Stimulated activated CD4-positive, alpha-beta T cell treated with anti-CD3 and anti-CD28 coated beads, TNF-alpha, amount 100 ng/mL, for 48 hours (primary cell): ENCODE measurements at regions not wholly inside any gene's neighbourhood (a gene's known extent, or its start where the extent isn't known, plus 50 kb on each side); places are given as distances from the start of the nearest gene placed in this dataset.
"Not testable (repeated sequence)": the region's sequence is repeated elsewhere in the genome, so short reads cannot be mapped to it uniquely, and the experiment has no call there.

Source experiments
- DNase-seq, 3 donors: peaks; one replicate each; pipeline ENCODE4 v3.0.0-alpha.2; 2020; ENCODE audit warnings: low read depth in 3 of 3

DNA sequence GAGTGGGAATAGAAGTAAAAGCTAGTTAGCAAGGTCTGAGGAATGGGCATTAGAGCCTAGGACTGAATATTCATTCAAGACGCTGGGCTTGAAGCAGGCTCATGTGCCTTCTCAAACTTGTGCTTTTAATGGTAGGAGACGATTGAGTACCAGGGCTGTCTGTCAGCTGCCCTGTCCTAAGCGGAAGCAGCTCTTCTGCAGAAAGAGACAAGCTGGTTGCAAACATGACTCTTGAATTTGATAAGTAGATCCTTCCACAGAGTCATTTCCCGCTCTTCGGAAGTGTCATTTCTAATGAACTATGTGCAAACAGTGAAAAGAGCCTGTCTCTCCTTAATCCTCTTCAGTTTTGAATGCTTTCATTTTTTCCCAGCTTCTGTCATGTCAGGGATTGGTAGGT lies 176.4 kb downstream of the TFAP2B start:
- DNase-seq = no peak

DNA sequence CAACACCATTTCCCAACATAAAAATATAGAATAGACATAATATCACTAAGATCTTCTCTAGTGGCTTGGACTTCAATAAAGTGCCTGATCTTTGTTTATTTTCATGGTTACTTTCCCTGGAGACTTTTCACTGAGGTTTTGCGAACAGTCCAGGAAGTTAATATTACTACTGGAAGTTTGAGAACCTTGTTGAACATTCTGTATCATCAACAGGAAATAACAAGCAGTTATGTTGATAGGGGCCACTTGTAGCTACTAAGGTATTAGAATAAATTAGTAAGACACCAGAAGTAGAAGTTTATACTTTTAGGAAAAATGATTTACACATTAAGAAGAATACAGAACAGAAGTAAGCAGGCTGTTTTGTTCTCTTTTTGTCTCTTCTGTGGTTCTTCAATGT lies 180.2 kb downstream of the TFAP2B start:
- DNase-seq = no peak

DNA sequence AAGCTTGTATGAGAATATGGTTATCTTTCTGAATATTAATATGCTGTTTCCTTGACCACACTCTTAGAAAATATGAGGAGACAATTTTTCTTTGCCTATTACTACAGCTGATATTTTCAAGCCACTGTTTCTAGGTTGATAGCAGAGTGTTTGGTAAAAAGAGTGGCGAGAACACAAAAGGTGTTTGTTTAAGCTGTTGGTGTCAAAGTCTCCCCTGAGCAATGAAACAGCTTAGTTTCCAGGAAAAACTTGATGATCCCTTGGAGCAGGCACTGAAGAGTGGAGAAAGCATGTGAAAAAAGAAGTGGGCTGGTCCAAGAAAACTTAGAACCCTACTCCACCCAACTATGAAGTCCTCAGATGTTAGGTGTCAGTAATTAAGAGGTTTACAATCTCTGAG lies 182.7 kb downstream of the TFAP2B start:
- no peak for DNase-seq

DNA sequence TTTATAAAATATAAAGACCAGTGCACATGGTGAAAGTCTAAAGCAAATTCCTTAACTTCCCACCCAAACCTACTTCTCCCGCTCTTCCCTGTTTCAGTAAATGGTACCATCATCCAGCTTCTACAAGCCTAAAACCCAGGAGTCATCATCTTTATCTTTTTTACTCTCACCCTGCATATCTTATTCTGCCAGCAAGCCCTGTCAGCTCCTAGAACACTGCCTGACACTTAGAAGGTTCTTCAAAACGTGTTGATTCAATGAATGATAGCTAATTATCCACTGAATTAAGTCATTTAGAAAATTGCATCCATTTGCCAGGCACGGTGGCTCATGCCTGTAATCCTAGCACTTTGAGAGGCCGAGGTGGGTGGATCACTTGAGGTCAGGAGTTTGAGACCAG lies 185.7 kb downstream of the TFAP2B start:
- DNase-seq = no peak

DNA sequence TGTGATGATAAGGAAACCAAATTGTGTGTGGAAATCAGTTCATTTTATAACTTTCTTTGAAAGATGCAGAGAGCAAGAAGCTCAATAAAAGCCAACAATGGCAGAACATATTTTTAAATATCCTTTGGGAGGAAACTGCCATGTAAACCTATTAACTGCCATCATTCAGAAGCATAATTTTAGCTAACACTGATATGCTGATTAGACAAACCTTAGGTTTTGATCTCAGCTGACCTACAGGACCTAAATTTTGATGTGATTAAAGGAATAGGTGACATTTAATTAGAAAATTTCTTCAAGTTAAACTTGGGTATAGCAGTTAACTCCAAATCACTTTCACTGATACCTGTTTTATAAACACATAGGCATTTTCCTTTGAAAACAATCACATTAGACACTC lies 187.1 kb downstream of the TFAP2B start:
- DNase-seq = no peak

DNA sequence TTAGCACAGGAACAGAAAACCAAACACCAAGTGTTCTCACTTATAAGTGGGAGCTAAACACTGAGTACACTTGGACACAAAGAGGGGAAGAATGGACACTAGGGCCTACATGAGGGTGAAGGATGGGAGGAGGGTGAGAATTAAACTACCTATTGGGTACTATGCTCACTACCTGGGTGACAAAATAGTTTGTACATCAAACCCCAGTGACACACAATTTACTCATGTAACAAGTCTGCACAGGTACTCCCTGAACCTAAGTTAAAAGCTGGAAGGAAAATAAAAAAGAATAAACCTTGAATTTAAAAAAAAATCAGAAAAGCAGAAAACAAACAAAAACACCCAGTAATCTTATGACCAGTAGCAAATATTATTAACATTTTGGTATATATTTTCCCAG lies 188.6 kb downstream of the TFAP2B start:
- DNase-seq = no peak

DNA sequence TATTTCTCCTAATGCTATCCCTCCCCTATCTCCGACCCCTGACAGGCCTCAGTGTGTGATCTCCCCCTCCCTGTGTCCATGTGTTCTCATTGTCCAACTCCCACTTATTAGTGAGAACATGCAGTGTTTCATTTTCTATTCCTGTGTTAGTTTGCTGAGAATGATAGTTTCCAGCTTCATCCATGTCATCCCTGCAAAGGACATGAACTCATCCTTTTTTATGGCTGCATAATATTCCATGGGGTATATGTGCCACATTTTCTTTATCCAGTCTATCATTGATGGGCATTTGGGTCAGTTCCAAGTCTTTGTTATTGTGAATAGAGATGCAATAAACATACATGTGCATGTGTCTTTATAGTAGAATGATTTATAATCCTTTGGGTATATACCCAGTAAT lies 190.0 kb downstream of the TFAP2B start:
- DNase-seq = not testable (repeated sequence)

DNA sequence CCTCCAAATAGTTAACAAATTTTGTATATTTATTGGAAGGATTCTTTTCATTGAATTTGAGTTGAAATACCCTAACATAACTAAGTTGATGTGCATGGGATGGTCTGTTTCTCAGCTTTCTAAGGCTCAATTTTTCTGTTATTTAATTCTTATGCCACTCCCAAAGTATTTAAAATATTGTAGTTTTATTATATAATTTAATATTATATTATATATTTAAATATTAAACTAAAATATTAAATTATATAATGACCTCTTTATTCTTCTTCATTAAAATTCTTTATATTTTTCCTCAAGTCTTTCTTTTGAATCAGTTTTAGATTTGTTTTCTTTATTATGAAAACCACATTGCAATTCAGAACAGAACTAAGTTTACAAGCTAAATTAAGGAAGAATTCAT lies 194.7 kb downstream of the TFAP2B start:
- DNase-seq = no peak

DNA sequence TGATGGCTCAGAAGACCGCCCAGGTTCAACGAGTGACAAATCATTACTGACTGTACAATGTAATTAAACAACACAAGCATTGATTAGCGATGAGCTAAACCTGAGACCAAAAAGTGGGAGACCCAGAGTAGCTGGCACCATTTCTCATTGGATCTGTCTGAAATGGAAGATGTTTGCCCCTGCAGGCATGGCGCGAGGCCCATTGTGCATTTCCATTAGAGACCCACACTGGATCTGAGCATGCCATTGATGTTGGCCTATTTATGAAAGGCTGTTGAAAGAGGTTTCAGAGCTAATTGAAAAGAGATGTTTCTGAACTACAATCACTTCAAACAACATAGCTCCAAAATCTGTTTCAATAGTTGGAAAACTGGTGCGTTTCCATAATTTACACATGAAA lies 196.7 kb downstream of the TFAP2B start:
- DNase-seq = no peak

DNA sequence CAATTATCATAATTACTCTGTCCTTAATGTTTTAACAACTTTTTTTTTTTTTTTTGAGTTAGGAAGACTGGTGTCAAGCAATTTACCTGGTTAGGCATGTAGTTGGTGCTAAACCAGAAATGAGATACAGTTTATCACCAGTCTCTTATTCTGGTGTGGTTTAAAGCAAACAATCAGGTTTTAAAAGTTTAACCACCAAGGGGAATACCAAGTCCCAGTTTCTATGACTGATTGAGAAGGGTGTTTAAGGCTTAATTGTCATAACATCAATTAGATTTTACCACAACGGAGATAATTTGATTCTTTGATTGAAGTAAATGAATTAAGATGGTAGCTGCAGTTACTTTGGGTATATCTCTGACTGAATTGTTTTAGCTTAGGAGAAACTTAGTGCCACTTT lies 197.8 kb downstream of the TFAP2B start:
- no peak for DNase-seq

DNA sequence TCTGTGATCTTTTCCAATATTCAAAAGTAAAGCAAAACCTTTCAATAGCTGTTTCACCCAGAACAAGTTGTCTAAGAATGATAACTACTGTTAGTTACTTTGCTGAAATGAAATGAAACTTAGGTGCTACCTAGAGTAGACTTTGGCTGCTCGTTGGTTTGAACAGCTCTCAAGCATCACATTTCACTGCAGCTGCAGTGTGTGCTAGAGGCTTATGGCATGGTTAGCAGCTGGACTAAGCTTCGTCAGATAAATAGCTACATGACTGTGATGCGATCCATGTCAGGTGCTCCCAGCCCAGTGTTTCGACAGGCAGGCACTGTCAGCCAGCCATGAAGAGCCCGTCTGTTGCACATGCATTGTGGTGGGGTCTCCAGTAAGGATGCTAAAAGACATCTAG lies 201.1 kb downstream of the TFAP2B start:
- DNase-seq = no peak

DNA sequence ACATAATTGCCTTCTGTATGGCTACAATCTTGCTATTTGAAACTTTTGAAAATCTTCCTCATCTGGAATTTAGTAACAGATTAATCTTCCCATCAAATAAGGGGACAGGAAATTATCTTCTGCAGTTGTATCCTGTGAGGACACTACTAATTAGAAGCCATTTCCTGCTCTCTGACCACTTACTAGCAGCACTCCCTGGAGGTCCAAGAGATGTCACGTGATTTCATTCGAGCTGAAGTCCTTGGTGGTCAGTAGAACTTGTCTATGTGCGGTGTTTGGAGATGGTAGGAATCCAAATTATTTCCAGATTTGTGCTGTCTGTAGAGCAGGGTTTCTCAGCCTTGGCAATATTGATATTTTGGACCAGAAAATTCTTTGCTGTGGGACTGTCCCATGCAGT lies 202.5 kb downstream of the TFAP2B start:
- no peak for DNase-seq

DNA sequence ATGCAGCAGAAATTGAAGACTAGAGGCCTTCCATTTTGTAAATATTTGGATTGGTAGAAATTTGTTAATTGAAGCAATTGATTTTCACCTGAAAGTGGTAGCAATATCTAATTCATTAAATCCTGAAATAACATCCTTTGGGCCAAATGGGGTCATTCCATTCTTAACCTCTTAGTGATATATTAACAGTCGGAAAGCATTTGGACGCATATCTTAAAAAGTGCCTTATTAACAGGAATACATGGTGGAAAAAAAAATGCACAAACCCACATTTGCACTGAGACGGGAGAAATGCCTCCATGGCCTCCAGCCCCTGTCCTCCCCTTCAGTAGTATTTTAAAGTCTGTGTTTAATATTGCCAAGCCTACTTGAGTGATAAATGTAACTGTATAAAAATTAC lies 205.5 kb downstream of the TFAP2B start:
- DNase-seq = no peak

DNA sequence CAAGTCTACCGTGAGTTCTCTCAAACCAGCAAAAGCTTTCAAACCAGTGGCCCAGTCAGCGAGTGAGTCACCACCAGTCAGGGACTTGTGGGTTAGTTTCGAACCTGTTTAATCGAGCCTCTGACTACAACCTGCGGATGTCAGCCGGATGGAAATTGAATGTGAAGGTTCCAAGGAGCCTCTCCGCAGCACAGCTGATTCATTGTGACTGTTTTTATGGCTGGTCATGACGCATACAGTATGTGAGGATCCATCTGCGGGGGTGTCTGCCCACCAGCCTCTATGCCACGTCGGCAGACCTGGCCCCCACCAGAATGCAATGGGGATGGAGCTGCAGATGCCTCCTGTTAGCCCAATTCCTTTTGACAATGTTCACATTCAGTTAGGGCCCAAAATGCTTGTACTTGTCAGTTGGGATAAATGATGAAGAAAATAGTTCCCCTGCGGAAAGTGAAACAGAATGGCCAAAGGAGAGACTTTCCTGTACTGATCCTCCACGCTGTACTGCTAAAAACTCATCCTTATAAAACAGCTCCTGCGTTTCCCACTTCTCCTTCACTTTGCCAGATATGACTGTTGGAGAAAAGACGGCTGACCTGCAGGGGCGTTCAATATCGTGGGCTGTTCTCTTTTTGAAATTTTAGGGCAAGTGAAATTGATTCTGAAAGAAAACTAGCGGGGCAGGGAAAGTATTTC lies 206.6 kb downstream of the TFAP2B start:
- no peak for DNase-seq

DNA sequence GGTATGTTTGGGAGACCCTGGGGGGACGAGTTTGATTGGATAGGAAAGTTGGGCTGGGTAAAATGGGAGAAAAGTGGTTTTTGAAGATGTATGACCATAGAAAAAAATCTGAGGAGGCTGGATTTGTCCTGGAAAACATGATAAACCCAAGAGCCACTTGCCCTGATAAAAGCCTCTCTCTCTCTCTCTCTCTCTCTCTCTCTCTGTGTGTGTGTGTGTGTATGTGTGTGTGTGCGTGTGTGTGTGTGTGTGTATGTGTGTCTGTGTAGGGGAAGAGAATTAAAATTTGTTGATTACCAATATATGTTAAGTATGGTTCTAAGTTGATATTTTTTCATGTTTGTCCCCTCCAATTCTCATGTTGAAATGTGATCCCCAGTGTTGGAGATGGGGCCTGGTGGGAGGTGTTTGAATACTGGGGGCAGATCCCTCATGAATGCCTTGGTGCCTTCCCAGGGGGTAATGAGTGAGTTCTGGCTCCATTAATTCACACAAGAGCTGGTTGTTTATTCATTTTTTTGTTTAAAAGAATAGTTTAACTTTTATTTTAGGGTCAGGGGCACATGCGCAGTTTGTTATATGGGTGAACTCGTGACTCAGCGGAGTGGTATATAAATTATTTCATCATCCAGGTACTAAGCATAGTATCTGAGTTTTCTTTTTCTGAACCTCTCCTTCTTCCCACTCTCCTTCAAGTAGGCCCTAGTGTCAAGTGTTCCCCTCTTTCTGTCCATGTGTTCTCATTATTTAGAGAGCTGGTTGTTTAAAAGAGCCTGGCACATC lies 208.8 kb downstream of the TFAP2B start:
- no peak for DNase-seq

DNA sequence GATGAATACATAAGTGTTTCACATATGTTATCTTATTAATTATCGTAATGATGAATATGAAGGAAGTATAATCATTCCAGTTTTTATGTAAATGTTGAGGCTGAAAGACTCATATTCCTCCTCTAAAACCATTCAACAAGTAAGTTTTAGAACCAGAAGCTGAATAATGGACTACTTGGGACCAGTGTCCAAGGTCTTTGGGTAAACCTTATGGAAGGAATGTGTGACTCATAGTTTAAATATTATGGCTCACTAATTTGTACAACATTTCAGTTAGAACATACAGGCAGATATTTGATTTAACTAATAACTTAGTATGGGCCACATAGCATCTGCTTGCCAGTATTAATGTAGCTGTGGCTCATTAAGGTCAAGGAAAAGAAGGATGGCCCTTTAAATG lies 209.6 kb downstream of the TFAP2B start:
- DNase-seq = no peak

DNA sequence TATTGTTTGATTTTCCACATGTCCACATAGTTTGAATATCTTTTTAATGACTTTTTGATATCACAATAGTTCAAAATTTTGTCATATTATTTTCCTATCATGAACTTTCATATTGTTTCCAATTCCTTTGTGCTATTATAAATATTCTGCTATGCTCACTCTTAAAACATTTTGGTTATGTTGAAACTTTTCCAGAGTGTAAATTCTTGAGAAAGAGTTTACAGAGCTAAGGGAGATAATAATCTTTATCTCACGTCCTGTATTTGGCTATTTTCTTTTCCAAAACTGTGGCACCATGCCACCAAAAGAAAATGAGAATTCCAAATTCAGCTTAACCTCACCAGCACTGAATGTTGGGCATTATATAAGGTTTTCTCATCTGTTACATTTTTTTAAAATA lies 210.9 kb downstream of the TFAP2B start:
- no peak for DNase-seq

DNA sequence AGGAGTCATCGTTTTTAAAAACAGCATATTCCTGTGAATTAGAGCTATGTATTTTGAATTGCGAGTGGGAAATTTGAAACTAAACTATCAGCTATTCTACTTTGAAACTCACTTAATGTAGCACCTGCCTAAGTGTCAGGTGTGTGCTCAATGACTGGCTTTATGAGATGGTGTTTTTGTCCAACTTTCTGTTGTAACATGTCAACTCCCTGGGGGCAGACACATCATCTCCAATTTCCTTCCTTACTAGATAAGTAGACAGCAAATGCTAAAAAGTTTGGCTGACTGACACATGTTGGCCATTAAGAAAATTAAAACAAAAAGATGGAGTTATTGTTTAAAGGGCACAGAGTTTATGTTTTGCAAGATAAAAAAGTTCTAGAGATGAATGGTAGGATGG lies 226.9 kb downstream of the TFAP2B start:
- no peak for DNase-seq

DNA sequence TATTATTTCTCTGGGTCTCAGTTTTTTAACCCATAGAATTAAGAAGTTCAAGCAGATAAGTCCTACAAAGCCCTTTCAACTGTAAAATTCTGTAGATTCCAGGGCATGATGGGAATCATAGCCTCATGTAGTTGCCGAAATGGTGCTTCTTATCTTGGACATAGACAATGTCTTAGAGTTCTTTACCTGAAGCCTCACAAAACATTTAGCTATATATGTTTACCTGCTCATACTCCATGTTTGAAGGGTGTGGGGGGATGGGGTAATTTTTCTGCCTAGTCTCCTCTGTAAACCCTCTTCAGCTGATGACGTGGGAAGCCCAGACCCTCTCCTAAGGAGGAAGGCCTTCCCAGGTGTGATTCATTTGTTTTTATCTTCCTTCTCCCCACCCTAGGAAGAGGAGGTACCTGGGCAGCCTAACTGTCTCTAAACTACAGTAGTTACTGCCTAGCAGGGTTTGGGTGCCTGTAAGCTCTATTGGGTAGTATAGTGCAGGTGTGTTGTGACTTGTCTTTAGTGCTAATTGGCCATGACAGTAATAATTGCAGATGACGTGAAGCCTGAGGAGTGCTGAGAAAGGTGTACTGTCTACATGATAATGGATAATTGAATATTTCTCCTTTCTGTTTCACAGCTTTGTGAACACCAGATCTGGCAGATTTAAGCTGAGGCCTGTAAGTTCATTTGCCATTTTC lies 230.8 kb downstream of the TFAP2B start:
- no peak for DNase-seq

DNA sequence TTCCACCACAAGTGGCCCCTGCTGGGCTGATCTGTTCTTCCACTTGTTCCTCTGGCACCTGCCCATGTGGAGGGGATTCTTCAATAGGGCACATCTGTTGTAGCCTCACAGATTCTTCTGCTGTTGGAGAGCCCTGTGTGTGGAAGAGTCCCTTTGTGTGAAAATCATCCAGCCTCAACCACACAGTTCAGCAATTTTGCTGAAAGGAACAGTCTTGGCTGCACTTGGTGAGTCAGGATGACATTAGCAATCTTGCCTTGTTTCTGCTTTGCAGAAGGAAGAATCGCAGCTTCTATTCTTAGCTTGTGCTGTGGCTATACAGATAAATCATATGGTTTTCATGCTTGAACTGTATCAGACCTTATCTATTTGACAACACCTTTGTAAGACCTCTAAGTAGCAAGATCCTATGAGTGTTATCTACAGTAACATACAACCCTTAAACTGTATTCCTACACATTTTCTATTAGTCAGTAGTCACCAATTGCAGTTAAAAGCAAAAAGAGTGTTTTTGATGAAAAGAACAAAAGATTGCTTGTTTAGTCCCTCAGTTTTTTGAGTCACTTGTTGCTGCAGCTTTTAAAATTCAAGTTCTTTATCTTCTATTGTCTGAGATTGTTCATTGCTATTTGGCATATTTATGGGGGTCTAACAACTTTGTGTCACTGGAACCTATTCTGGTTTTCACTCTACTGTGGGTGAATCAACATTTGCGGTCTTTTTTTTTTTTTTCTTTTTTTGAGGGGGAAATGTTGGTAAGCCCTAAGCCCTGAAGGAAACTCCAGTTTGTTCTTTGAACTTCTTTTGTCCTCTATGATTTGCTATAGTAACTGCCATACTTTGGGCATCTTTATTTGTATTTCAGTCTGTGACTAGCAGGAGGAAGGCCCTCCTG lies 231.6 kb downstream of the TFAP2B start:
- DNase-seq = no peak

DNA sequence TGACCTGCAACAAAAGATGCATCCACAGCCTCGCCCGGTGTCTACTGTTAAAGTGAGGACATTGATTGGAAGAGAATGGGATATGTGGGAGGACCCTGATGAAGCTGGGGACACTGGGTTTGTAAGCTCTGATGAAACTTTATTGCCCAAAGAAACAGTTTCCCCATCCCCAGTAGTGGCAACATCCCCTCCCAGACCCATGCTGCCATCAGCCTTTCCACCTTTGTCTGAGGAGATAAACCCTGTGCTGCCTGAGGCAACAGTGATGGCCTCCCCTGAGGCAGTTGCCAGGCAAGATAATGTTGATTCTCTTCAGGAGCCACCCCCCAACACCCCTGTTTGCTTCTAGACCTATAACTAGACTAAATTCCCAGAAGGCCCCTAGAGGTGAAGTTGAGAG lies 234.0 kb downstream of the TFAP2B start:
- not testable (repeated sequence) for DNase-seq

DNA sequence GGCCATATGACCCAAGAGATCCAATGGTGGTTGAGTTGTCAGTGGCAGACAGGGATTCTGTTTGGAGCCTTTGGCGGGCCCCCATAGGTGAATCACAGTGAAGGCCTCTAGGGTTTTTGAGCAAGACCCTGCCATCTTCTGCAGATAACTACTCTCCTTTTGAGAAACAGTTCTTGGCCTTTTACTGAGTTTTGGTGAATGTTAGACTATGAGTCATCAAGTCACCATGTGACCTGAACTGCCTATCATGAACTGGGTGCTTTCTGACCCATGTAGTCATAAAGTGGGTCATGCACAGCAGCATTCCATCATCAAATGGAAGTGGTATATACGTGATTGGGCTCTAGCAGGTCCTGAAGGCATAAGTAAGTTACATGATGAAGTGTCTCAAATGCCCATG lies 236.6 kb downstream of the TFAP2B start:
- DNase-seq = not testable (repeated sequence)
